Activated CD4-positive, alpha-beta T cell treated with anti-CD3 and anti-CD28 coated beads, Interleukin-2, amount 50 U/mL, for 16 hours (primary cell): ENCODE measurements at regions not wholly inside any gene's neighbourhood (a gene's known extent, or its start where the extent isn't known, plus 50 kb on each side); places are given as distances from the start of the nearest gene placed in this dataset.

Experiments
- DNase-seq: peaks from one replicate; pipeline ENCODE4 v3.0.0-alpha.2; 2020

- DNase-seq = no peak
Observed at GRCh38 chr12:38141239-38141638, 175.3 kb upstream of the ALG10B start.

GRCh38 chr12:38141861-38142260 is 174.7 kb upstream of the ALG10B start:
- DNase-seq = no peak

- DNase-seq = no peak
Observed at GRCh38 chr12:38142974-38143373, 173.6 kb upstream of the ALG10B start.

- no peak for DNase-seq
Observed at GRCh38 chr12:38144049-38144448, 172.5 kb upstream of the ALG10B start.

- DNase-seq = no peak
Observed at GRCh38 chr12:38144601-38145436, 171.8 kb upstream of the ALG10B start.

- DNase-seq = no peak
Observed at GRCh38 chr12:38149395-38150073, 167.0 kb upstream of the ALG10B start.

GRCh38 chr12:38151991-38152700 is 164.4 kb upstream of the ALG10B start:
- no peak for DNase-seq

- no peak for DNase-seq
Observed at GRCh38 chr12:38152816-38153736, 163.5 kb upstream of the ALG10B start.

- DNase-seq = no peak
Observed at GRCh38 chr12:38153737-38154061, 162.9 kb upstream of the ALG10B start.

- no peak for DNase-seq
Observed at GRCh38 chr12:38154096-38155019, 162.2 kb upstream of the ALG10B start.

- no peak for DNase-seq
Observed at GRCh38 chr12:38155020-38155395, 161.6 kb upstream of the ALG10B start.

GRCh38 chr12:38155526-38156496 is 160.8 kb upstream of the ALG10B start:
- DNase-seq = no peak

- no peak for DNase-seq
Observed at GRCh38 chr12:38156497-38157245, 159.9 kb upstream of the ALG10B start.

- no peak for DNase-seq
Observed at GRCh38 chr12:38157274-38157932, 159.2 kb upstream of the ALG10B start.

GRCh38 chr12:38157933-38158401 is 158.6 kb upstream of the ALG10B start:
- DNase-seq = no peak

GRCh38 chr12:38158428-38159091 is 158.0 kb upstream of the ALG10B start:
- no peak for DNase-seq

GRCh38 chr12:38159092-38159551 is 157.5 kb upstream of the ALG10B start:
- DNase-seq = no peak
